Vagina (tissue), 2 donors: ENCODE measurements at regions not wholly inside any gene's neighbourhood (a gene's known extent, or its start where the extent isn't known, plus 50 kb on each side); places are given as distances from the start of the nearest gene placed in this dataset.

Experiments used
- DNase-seq, 2 donors: peaks; one replicate each; pipeline ENCODE4 v3.0.0-alpha.2; 2017; ENCODE audit errors: extremely low spot score in 2 of 2
- H3K27ac ChIP-seq: fragments of 200-600 bp; sonication (generic); one replicate; pipeline ENCODE4 v1.5.1; 2019
- H3K27me3 ChIP-seq: fragments of 200-600 bp; sonication (generic); one replicate; pipeline ENCODE4 v1.5.1; 2019
- H3K36me3 ChIP-seq, 2 donors: fragments of 200-600 bp; sonication (generic); one replicate each; pipeline ENCODE4 v1.5.1; 2017 to 2019
- H3K4me1 ChIP-seq: fragments of 200-600 bp; sonication (generic); one replicate; pipeline ENCODE4 v1.5.1; 2019
- H3K4me3 ChIP-seq, 2 donors: fragments of 200-600 bp; sonication (generic); 1 replicate in 1 of 2; 2 replicates in 1 of 2; pipeline ENCODE4 v1.5.1; 2016 to 2019
- H3K9me3 ChIP-seq: fragments of 200-600 bp; sonication (generic); one replicate; pipeline ENCODE4 v1.5.1; 2019
- CTCF ChIP-seq, 3 experiments: fragments of 450-650 bp in 2 of 3; fragments of 200-600 bp in 1 of 3; sonication (generic) in 1 of 3; IDR thresholded peaks; one replicate each; pipeline ENCODE4 v1.5.1; 2017 to 2019; ENCODE audit warnings: antibody characterized with exemption in 3 of 3, mild to moderate bottlenecking in 2 of 3, moderate library complexity in 2 of 3
- POLR2A ChIP-seq, 2 donors: fragments of 450-650 bp; IDR thresholded peaks; one replicate each; pipeline ENCODE4 v1.6.1; 2017; ENCODE audit warnings: antibody characterized with exemption in 2 of 2, mild to moderate bottlenecking in 2 of 2, moderate library complexity in 2 of 2
- POLR2AphosphoS5 ChIP-seq, 2 donors: sonication (generic); formaldehyde crosslinking; IDR thresholded peaks; one replicate each; pipeline ENCODE4 v1.9.0; 2017; ENCODE audit warnings: antibody characterized with exemption in 2 of 2, mild to moderate bottlenecking in 2 of 2, low read depth in 1 of 2; ENCODE audit not compliant: insufficient read depth in 1 of 2
- intact Hi-C: fragments of 100-400 bp; cut with DNase I; formaldehyde crosslinking; loops from one replicate; pipeline ENCODE4 v1.15.1; 2023

- Histone ChIP-seq H3K27me3 (no peaks in the 10 kb centered on the region), H3K4me3 (no peak overlapping the region), H3K27ac (no peak overlapping the region), H3K9me3 (no peaks in the 10 kb centered on the region), H3K36me3 (no peaks in the 10 kb centered on the region), H3K4me1 (peaks cover 4% of the 10 kb centered on the region)
- no peak for DNase-seq
- intact Hi-C loops, result no loop called here
- no peak for TF ChIP-seq POLR2A (IDR thresholded peaks at IDR 0.05)
- TF ChIP-seq POLR2AphosphoS5 (IDR thresholded peaks at IDR 0.05; ENCODE audit: insufficient read depth in 1 of 2, low read depth in 1 of 2), result no peak
- no peak for TF ChIP-seq CTCF (IDR thresholded peaks at IDR 0.05)
Observed at GRCh38 chr10:28118985-28119628, 120.2 kb upstream of the ODAD2 start.

GRCh38 chr10:28113202-28113601 lies 114.3 kb upstream of the ODAD2 start:
- H3K27ac ChIP-seq, result no peak overlapping the region
- no peaks in the 10 kb centered on the region for H3K9me3 ChIP-seq
- no peaks in the 10 kb centered on the region for H3K36me3 ChIP-seq
- no peak for TF ChIP-seq POLR2A (IDR thresholded peaks at IDR 0.05)
- TF ChIP-seq CTCF (IDR thresholded peaks at IDR 0.05), result no peak
- no peak for TF ChIP-seq POLR2AphosphoS5 (IDR thresholded peaks at IDR 0.05; ENCODE audit: insufficient read depth in 1 of 2, low read depth in 1 of 2)
- DNase-seq, result no peak
- H3K4me1 ChIP-seq, result no peaks in the 10 kb centered on the region
- H3K4me3 ChIP-seq, result no peak overlapping the region
- H3K27me3 ChIP-seq, result no peaks in the 10 kb centered on the region
- intact Hi-C loops, result no loop called here

GRCh38 chr10:28111712-28112111 lies 112.8 kb upstream of the ODAD2 start:
- Histone ChIP-seq H3K4me3 (no peak overlapping the region), H3K27me3 (no peaks in the 10 kb centered on the region), H3K9me3 (no peaks in the 10 kb centered on the region), H3K27ac (no peak overlapping the region), H3K4me1 (no peaks in the 10 kb centered on the region), H3K36me3 (no peaks in the 10 kb centered on the region)
- intact Hi-C loops, result no loop called here
- no peak for DNase-seq
- TF ChIP-seq POLR2AphosphoS5 (IDR thresholded peaks at IDR 0.05; ENCODE audit: insufficient read depth in 1 of 2, low read depth in 1 of 2) (no peak), POLR2A (IDR thresholded peaks at IDR 0.05) (no peak), CTCF (IDR thresholded peaks at IDR 0.05) (no peak)

- TF ChIP-seq POLR2AphosphoS5 (IDR thresholded peaks at IDR 0.05; ENCODE audit: insufficient read depth in 1 of 2, low read depth in 1 of 2) (no peak), CTCF (IDR thresholded peaks at IDR 0.05) (no peak), POLR2A (IDR thresholded peaks at IDR 0.05) (no peak)
- no peaks in the 10 kb centered on the region for H3K9me3 ChIP-seq
- intact Hi-C loops, result no loop called here
Observed at GRCh38 chr10:28105561-28105960, 106.7 kb upstream of the ODAD2 start.

GRCh38 chr10:28097633-28098032 lies 98.8 kb upstream of the ODAD2 start:
- TF ChIP-seq POLR2A (IDR thresholded peaks at IDR 0.05) (no peak), POLR2AphosphoS5 (IDR thresholded peaks at IDR 0.05; ENCODE audit: insufficient read depth in 1 of 2, low read depth in 1 of 2) (no peak), CTCF (IDR thresholded peaks at IDR 0.05) (no peak)
- H3K4me3 ChIP-seq, result no peak overlapping the region
- no peak for DNase-seq
- H3K27ac ChIP-seq, result no peak overlapping the region
- no peaks in the 10 kb centered on the region for H3K4me1 ChIP-seq
- H3K27me3 ChIP-seq, result no peaks in the 10 kb centered on the region
- no peaks in the 10 kb centered on the region for H3K9me3 ChIP-seq
- intact Hi-C loops, result no loop called here
- no peaks in the 10 kb centered on the region for H3K36me3 ChIP-seq

More at GRCh38 chr10:28105561-28105960, 106.7 kb upstream of the ODAD2 start:
- DNase-seq, result no peak
- Histone ChIP-seq H3K4me3 (no peak overlapping the region), H3K27me3 (no peaks in the 10 kb centered on the region), H3K4me1 (no peaks in the 10 kb centered on the region), H3K36me3 (no peaks in the 10 kb centered on the region), H3K27ac (no peak overlapping the region)
